ENCODE measurements at regions not wholly inside any gene's neighbourhood (a gene's known extent, or its start where the extent isn't known, plus 50 kb on each side); places are given as distances from the start of the nearest gene placed in this dataset.
"Not testable (repeated sequence)": the region's sequence is repeated elsewhere in the genome, so short reads cannot be mapped to it uniquely, and the experiment has no call there.

DNA sequence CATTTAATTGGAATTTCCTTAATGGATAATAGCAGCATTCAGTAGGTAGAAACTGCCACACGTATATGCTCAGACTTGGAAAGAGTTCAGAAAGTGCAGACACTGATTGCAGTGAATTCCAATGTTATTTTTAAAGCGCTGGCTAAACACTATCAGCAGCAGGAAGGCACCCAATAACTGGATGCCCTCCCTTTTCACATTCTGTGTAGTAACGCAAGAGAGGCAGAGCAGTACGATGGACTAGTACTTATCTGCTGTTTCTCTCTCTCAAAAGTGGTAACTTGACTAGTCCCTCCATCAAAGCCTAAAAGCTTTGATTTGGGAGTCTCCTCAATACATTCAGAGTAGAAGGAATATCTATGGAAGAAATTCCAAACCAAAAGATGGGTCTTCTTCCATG is 791.0 kb downstream of the TMTC2 start:
- DNase-seq (ENCODE audit: low read depth) = no peak

DNA sequence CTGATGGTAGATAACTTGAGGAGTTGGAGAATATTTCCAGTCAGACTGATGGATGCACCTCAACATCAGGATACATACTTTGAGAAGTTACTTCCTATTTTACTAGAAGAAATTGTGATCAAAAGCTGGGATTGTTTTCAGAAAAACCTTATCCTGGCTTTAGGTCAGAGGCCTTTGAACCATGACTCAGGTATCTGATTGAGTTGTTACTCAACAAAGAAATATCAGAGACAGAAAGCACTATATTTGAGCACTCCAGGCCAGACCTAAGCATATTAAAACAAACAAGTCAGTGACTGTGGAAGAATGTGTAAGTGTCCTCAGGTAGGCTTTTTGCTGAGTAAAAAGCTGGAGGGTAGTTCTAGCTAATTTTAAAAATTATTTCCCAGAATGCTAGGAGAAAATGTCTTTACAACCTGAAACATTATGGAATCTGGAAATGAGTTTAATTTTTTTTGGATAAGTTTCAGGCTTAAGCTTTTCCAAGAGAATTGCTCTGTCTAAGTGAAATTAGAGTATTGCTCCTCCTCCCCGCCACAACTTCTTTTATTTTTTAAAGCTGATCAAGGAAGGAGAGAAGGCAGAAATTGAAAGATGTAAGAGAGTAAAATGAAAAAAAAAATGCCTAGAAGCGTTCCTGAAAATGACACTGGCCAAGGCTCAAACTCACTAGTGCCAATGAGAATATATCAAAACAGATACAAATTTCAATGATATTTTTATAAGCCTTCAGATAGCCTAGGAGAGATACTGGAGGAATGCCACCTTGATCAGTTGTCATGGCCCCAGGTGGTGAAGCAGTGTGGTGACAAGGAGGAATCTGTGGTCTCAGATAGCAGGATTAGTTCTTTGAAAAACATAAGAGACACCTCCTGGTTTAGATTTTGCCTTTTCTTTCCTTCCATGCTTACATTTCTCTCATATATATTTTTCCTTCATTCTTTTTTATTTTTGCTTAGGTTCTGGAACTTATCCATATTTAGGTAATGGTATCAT is 790.3 kb downstream of the TMTC2 start:
- DNase-seq (ENCODE audit: low read depth) = no peak

DNA sequence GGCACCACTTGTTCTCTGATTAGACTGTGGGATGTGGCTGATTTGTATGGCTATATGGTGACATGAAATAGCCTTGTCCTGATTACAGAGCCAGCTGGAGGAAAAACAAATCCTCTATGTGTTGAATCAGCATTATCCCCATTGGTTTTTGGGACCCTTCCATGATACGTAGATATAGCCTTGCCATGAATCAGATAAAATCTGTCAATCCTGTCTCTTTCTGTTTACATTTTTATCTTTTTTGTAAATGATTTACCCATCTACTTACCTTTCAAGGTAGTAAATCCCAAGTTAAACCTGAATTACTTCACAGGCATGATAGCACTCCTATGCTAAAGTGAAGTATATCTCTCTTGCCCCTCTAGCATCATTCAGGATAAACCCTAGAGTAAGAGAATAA is 789.3 kb downstream of the TMTC2 start:
- no peak for DNase-seq (ENCODE audit: low read depth)

DNA sequence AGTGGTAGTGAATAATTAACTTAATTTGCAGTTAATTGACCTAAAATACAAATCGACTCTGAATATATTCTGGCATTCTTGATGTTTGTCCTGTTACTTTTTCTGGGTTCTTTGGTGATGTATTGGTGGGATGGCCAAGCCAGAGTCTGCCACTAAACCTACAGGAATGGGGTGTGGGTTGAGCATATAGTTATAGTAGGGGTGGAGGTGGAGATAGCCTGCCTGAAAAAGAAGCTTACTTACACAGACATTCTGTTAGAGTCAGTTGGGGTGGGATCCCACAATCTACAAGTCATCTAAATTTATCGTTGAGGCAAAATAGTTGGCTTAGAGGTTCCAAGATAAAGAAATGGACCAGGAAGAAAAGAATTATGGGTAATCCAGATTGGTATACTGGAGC is 787.7 kb downstream of the TMTC2 start:
- DNase-seq (ENCODE audit: low read depth) = no peak

DNA sequence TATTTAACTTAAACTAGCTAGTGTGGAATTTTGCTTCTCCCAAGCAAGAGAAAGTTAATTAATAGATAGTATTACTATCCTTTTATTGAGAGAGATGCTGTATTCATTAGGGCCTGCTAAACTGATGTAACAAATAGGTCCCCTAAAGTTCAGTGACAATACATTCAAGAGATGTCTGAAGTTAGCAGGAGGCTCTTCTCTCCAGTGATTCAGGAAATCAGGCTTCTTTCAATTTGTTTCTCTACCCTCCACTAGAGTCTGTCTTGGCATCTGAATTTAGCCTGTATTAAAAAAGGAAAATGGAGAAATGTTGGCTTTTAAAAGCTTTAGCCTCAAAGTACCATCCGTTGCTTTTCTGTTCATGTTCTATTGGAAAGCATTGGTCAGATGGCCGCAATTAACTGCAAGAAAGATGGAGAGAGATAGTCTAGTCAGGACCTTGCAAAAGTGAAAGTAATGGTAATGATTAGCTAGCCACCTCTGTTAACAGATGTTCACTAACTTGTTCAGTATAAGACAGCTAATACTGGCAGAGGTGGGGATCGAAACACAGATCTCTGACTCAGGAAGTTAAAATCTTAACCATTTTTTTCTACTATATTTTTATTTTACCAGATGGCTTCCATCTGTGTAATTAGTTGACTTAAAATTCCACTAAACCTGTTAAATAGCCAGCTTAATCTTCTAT is 786.8 kb downstream of the TMTC2 start:
- DNase-seq (ENCODE audit: low read depth) = peak; percentile 0

DNA sequence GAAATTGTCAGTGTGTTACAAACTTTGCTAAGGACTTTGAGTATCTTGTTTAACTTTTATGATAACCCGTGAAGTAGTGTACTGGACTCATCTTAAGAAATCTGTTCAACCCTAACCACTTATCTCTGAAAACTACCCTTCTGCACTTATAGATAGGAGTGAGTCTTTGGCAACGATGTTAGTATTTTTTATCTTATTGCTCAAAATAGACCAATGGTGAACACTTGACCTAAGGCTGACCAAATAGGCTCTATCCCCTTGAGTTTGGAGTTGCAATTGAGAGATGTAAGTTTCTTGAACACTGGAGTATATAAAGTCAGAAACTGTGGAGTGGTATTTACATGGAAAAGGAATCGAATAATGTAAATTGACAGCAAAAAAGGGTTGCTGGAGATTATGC is 786.1 kb downstream of the TMTC2 start:
- DNase-seq (ENCODE audit: low read depth) = no peak

DNA sequence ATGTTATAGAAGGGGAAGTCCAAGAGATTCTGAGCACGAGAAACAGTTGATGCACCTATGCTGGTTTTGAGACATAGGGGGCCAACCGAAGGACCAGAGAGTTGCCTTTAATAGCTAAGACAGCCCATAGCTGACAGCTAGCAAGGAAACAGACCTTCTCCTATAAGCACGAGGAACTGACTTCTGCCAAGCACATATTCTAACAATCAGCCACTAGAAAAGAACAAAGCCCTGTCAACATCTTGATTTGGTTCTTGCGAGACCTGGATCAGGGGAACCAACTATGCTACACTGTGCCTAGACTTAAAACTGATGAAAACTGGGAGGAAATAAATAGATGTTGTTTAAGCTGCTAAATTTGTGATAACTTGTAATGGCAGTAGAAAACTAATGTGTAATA is 785.6 kb downstream of the TMTC2 start:
- no peak for DNase-seq (ENCODE audit: low read depth)

DNA sequence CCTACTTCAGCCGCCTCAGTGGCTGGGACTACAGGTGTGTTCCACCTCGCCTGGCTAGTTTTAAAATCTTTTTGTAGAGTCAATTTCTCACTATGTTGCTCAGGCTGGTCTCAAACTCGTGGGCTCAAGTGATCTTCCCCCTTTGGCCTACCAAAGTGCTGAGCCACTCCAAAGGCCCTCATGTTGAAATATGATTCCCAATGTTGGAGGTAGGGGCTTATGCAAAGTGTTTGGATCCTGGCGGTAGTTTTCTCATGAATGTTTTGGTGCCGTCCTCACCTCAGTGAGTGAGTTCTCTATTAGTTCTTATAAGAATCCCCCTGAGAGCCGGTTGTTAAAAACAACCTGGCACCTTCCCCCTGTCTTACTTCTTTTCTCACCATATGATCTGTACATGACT is 784.6 kb downstream of the TMTC2 start:
- DNase-seq (ENCODE audit: low read depth) = no peak

DNA sequence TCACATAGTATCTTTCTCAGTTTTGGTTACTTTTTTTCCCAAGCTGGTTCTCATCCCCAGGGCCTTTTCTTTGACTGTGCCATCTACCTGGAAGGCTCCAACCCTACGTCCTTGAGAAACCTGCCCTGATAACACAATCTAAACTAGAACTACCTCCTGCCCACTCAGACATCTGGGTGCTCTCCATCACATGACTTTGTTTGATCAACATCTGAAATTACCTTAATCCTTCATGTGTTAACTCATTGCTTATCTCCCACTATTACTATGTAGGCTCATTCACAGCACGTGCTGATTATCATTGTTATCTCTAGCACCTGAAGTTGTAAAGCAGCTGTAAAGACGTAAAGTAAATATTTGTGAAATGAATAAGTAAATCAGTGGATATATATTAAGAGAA is 784.0 kb downstream of the TMTC2 start:
- no peak for DNase-seq (ENCODE audit: low read depth)

DNA sequence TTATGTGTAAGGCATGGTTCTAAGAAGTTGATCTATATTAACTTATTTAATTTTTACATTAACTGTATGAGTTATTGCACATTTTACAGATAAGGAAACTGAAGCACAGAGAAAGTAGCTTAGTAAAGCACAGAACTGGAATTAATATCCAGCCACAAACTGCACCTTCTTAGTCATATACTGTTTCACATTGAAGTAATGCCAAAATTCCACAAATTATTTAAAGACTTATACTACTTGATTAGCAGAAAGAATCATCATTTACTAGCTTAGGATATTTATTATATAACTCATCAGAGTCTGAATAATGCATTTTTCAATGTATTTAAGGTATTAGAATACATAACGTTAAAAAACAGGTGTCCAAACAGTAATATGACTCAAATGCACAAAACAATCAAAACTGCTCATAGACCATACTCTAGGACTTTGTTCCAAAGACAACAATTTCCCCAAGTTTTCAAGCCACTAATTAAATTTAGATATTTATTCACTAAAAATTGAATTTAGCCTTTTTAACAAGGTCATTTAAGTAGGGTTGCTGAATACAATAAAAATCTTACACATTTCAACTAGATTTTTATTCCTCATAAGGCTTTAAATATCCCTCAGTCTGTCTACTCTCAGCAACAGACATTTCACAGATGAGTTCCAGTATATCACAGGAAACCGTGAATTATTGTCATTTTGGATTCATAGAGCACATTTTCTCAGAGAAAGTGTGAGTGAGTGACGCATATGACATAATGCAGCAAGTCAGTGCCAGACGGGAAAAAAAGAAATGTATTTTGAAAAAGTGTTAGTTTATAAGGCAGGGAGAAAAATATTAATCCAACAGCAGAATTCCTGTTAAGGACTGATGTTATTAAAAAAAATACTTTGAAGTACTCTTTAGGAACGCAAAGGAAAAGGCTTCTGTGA is 782.5 kb downstream of the TMTC2 start:
- no peak for DNase-seq (ENCODE audit: low read depth)

DNA sequence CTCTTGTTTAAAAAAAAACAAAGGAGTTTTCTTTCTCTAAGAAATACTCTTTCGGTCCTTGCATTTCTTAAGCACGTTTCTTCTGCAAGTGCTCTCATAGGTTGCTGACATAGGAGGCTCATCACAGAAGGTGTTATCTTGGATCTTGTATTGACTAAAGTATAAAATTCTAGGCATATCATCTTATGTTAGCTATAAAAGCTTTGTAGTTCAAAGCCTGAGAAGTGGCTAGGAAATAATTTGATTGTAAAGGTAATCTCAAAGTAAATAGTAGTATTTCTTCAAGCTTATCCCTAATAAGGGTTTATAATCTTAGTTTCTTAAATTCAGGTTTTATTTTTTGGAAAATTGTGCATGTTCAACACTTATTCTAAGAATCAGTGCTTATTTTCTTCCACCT is 778.9 kb downstream of the TMTC2 start:
- no peak for DNase-seq (ENCODE audit: low read depth)

DNA sequence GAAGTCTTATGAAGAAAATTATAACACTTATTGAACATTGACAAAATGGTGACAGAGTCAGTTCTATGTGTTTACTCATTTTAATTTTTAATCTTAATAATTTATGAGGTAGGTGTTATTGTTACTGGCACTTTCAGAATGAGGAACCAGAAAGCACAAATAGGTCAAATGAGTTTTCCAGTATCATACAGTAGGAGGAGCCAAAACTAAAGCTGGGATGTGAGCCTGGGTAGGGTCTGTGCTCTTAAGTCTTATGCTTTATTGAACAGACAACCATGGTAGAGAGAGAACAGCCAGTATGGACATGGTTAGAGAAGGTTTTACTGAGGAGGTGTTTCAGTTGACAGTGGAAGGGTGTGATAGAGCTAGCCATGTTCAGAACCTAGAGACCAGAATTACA is 775.7 kb downstream of the TMTC2 start:
- DNase-seq (ENCODE audit: low read depth) = no peak

DNA sequence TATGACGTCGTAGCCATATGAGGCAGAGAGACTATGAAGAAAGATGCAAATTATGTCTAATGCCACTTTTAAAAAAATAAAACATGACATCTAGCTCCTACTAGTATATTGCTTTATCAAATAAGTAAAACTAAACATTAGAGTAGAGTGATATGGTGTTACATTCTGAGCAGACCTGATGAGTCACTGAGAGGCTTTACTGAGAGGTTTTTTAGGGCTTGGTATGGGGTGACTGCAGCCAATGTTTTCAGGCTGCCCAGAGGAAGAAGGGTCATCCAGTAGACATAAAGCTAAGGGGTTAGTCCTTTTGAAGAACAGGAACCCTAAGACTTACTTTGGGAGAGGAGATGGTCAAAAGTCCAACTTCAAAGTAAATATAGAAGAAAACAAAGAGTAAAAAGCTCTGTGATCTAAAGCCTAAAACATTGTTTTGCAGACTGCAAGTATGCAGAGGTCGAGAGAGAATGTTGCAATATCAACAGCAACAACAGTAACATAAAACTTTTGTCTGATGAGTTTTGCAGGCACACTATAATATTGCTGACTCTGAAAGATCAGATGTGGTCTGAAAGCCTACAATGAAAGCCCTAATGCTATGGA is 774.7 kb downstream of the TMTC2 start:
- peak; percentile 31 for DNase-seq (ENCODE audit: low read depth)

DNA sequence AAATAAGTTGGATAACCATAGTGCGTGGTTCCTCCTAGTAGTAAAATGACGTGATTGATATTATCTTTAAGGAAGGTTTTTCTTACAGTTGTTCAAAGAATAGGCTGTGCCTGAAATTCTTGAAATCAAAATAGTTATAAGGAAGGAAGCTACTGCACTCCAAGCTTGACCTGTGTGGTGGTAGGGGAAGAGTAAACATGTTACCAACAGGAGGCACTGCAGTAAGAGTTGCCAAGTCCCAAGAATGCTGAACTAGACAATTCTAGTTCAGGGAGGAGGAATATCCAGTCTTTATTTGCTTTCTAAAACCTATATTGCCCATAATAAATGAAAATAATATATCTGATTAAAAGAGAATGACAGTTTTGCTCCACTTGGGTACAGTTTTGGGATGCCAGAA is 764.5 kb downstream of the TMTC2 start:
- no peak for DNase-seq (ENCODE audit: low read depth)

DNA sequence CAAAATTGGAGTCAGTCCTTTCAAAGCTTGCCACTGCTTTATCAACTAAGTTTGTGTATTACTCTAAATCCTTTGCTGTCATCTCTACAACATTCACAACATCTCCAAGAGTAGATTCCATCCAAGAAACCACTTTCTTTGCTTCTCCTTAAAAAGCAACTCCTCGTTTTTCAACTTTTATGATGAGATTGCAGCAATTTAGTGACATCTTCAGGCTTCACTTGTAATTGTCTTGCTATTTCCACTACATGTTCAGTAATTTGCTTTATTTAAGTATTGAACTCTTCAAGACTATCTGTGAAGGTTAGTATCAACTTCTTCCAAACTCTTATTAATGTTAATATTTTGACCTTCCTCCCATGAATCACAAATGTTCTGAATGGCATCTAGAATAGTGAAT is 747.9 kb downstream of the TMTC2 start:
- DNase-seq (ENCODE audit: low read depth) = no peak

DNA sequence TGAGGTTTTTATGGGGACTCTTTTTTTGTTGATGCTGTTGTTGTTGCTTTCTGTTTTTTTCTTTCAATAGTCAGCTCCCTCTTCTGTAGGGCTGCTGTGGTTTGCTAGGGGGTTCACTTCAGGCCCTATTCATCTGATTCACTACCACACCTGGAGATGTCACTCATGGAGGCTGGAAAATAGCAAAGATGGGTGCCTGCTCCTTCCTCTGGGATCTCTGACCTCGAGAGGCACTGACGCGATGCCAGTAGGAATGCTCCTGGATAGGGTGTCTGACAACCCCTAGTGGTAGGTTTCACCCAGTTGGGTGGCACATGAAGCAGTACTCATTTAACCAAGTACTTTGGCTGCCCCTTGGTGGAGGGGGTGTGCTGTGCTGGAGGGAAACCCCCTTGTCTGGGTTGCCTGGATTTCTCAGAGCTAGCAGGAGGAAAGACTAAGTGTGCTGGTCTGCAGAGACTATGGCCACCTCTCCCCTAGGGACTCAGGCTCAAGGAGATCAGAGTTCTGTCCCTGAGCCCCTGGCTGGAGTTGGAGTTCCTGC is 745.5 kb downstream of the TMTC2 start:
- peak; percentile 7 for DNase-seq (ENCODE audit: low read depth)

DNA sequence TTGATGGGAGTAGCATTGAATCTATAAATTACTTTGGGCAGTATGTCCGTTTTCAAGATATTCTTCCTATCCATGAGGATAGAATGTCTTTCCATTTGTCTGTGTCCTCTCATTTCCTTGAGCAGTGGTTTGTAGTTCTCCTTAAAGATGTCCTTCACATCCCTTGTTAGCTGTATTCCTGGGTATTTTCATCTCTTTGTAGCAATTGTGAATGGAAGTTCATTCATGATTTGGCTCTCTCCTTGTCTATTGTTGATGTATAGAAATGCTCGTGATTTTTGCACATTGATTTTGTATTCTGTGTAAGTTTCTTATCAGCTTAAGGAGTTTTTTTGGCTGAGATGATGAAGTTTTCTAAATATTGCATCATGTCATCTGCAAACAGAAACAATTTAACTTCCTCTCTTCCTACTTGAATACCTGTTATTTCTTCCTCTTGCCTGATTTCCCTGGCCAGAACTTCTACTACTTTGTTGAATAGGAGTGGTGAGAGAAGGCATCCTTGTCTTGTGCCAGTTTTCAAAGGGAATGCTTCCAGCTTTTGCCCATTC is 741.0 kb downstream of the TMTC2 start:
- DNase-seq (ENCODE audit: low read depth) = not testable (repeated sequence)

DNA sequence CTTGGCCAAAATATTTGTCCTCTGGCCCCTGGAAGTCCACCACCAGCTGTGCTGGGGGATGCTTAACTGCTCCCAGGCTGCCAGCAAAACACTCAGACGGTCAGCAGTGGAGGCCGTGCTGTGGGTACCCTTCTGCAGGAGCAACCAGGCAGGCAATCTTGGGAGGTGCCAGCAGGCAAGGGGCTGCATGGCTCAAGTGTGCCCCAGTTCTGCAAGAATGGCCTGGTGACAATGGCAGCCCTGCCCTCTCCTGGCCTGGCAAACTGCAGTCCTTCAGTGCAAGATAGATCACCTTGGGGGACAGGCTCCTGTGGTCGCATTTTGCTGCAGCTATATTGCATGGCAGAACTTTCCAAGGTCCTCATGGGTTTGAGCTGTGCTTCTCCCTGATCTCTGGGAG is 728.3 kb downstream of the TMTC2 start:
- no peak for DNase-seq (ENCODE audit: low read depth)

DNA sequence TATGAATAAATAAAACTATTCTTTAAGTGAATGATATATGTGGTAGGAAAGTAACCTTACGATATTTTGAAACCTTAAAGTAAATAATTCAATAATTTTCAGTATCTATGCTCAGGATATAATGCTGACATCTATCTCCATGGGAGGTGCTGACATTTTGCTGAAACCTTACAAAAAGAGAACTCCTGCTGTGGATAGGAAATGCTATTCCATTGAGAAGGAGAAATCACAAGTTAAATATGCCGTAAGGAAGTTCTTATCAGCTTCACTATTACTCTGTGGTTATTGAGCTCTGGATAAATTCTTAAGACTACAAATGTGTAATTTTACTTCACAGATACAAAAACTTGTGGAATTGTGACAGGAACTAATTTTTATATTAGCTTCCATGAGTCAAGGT is 722.1 kb downstream of the TMTC2 start:
- DNase-seq (ENCODE audit: low read depth) = no peak

DNA sequence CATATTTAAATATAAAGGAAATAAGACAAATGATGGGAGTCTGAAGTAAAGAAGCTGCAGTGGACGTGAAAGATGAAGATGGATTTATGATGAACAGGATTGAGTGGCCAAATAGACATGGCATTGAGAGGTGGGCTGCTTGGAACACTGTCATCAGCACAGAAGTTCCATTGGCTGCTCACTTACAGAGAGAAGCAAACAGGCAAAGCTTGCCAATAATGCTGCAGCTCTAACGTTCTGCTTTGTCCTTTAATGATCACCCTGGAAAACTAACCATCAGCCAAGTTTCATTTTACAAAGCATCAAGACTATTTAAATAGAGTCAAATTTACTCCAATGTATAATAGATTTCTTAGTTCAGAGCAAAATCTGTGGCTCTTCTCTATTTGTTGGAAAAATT is 721.4 kb downstream of the TMTC2 start:
- no peak for DNase-seq (ENCODE audit: low read depth)

DNA sequence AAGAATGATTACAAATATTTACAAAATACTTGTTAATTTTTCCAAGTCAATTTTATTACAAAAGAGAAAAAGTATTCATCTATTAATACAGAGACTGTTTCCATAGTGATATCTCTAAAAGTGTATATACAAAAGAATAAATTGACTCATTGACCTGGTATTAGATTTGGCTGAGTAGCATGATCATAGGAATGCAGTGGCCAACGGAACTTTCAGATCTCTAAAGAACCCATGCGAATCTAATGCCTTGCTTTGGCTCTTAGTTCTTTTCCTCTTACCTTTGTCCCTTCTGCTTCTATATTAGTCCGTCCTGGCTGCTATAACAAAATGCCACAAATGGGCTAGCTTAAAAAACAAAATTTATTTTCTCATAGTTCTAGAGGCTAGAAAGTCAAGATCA is 717.8 kb downstream of the TMTC2 start:
- DNase-seq (ENCODE audit: low read depth) = no peak

Measured in HT1080 (cell line).